Keratinocyte (primary cell): ENCODE measurements at regions not wholly inside any gene's neighbourhood (a gene's known extent, or its start where the extent isn't known, plus 50 kb on each side); places are given as distances from the start of the nearest gene placed in this dataset.

Experiments used
- DNase-seq: peaks from one replicate; pipeline ENCODE4 v3.0.0-alpha.2; 2011; ENCODE audit warnings: low read depth, missing footprints, low spot score
- FAIRE-seq: peaks from 2 replicates; lab custom pipeline; 2011; peaks lifted over from hg19 to GRCh38; lab: Jason Lieb, UNC
- H2AFZ ChIP-seq: 2 replicates; pipeline ENCODE4 v1.6.0; 2012; ENCODE audit warnings: low read length, control low read depth, inconsistent platforms; ENCODE audit not compliant: control insufficient read depth
- H3K27ac ChIP-seq: 2 replicates; pipeline ENCODE4 v1.5.1; 2011; ENCODE audit warnings: low read length; ENCODE audit not compliant: control insufficient read depth, insufficient read depth
- H3K27me3 ChIP-seq: 3 replicates; pipeline ENCODE4 v1.6.0; 2011; ENCODE audit warnings: low read length; ENCODE audit not compliant: control insufficient read depth, insufficient read depth; ENCODE audit errors: extremely low read depth
- H3K36me3 ChIP-seq, 2 experiments: 2 replicates in 1 of 2; 3 replicates in 1 of 2; pipeline ENCODE4 v1.5.1; 2011; ENCODE audit warnings: low read length in 2 of 2, mild to moderate bottlenecking in 1 of 2; ENCODE audit not compliant: control insufficient read depth in 2 of 2, insufficient read depth in 2 of 2; ENCODE audit errors: extremely low read depth in 1 of 2
- H3K4me1 ChIP-seq: 3 replicates; pipeline ENCODE4 v1.5.1; 2011; ENCODE audit warnings: low read length; ENCODE audit not compliant: control insufficient read depth, insufficient read depth; ENCODE audit errors: extremely low read depth
- H3K4me2 ChIP-seq: 3 replicates; pipeline ENCODE4 v1.6.0; 2011; ENCODE audit warnings: low read depth, low read length; ENCODE audit not compliant: control insufficient read depth, insufficient read depth; ENCODE audit errors: extremely low read depth
- H3K4me3 ChIP-seq, 3 experiments: fragments of 200-600 bp in 1 of 3; sonication (generic) in 1 of 3; 2 replicates in 2 of 3; 3 replicates in 1 of 3; pipeline ENCODE4 v1.5.1; 2011 to 2016; ENCODE audit warnings: low read length in 3 of 3, mild to moderate bottlenecking in 3 of 3, control low read depth in 2 of 3, inconsistent platforms in 1 of 3, low read depth in 1 of 3, mixed read lengths in 1 of 3, mixed run types in 1 of 3, moderate library complexity in 1 of 3; ENCODE audit not compliant: control insufficient read depth in 2 of 3, insufficient read depth in 2 of 3; ENCODE audit errors: extremely low read depth in 1 of 3
- H3K79me2 ChIP-seq: 2 replicates; pipeline ENCODE4 v1.6.0; 2012; ENCODE audit warnings: low read length; ENCODE audit not compliant: control insufficient read depth, insufficient read depth
- H3K9ac ChIP-seq: 3 replicates; pipeline ENCODE4 v1.6.0; 2011; ENCODE audit warnings: low read length; ENCODE audit not compliant: control insufficient read depth, insufficient read depth; ENCODE audit errors: extremely low read depth
- H3K9me1 ChIP-seq: 3 replicates; pipeline ENCODE4 v1.6.0; 2011; ENCODE audit warnings: low read length; ENCODE audit not compliant: control insufficient read depth, insufficient read depth; ENCODE audit errors: extremely low read depth
- H3K9me3 ChIP-seq: 2 replicates; pipeline ENCODE4 v1.5.1; 2012; ENCODE audit warnings: low read depth, low read length; ENCODE audit not compliant: control insufficient read depth
- H4K20me1 ChIP-seq: 3 replicates; pipeline ENCODE4 v1.6.0; 2011; ENCODE audit warnings: low read length; ENCODE audit not compliant: control insufficient read depth, insufficient read depth; ENCODE audit errors: extremely low read depth
- CTCF ChIP-seq, 3 experiments: IDR thresholded peaks in 1 of 3; conservative IDR thresholded peaks in 1 of 3; optimal IDR thresholded peaks in 1 of 3; 2 replicates in 2 of 3; 3 replicates in 1 of 3; pipeline versions ENCODE3 to v1.5.1; 2011; ENCODE audit warnings: low read length in 3 of 3, mild to moderate bottlenecking in 3 of 3, moderate library complexity in 2 of 3, control low read depth in 1 of 3, inconsistent platforms in 1 of 3; ENCODE audit not compliant: insufficient read depth in 2 of 3; ENCODE audit errors: extremely low read depth in 1 of 3
- EZH2 ChIP-seq: IDR thresholded peaks from one replicate; pipeline ENCODE4 v1.6.1; 2012; ENCODE audit warnings: inconsistent platforms, mild to moderate bottlenecking, low read length, moderate library complexity
- dilution Hi-C: fragments of 300-500 bp; cut with MboI; formaldehyde crosslinking; loops from one replicate; pipeline ENCODE4 v1.7.0; 2020; ENCODE audit warnings: low sequenced_read_pairs; ENCODE audit not compliant: extremely low pct_ligation_motif_present

- TF ChIP-seq CTCF (optimal IDR thresholded peaks at IDR 0.05 in 1 of 3, IDR thresholded peaks at IDR 0.05 in 1 of 3, conservative IDR thresholded peaks at IDR 0.05 in 1 of 3; ENCODE audit: extremely low read depth in 1 of 3, insufficient read depth in 2 of 3, low read length in 3 of 3), result no peak
- TF ChIP-seq EZH2, result no peak
- no peaks in the 10 kb centered on the region for H3K79me2 ChIP-seq
- H3K36me3 ChIP-seq, result no peaks in the 10 kb centered on the region
- no peak overlapping the region for H3K27ac ChIP-seq
- no peak overlapping the region for H3K9ac ChIP-seq
- no peaks in the 10 kb centered on the region for H3K9me3 ChIP-seq
- no peaks in the 10 kb centered on the region for H3K27me3 ChIP-seq
- H3K4me1 ChIP-seq, result no peaks in the 10 kb centered on the region
- no peak for FAIRE-seq
- no peak for DNase-seq
- no peaks in the 10 kb centered on the region for H3K9me1 ChIP-seq
- no peak overlapping the region for H3K4me2 ChIP-seq
- dilution Hi-C loops, result no loop called here
- no peaks in the 10 kb centered on the region for H4K20me1 ChIP-seq
- no peak overlapping the region for H3K4me3 ChIP-seq
- no peak overlapping the region for H2AFZ ChIP-seq
Measured at GRCh38 chr4:36779601-36780000, 464.9 kb upstream of the NWD2 start.

GRCh38 chr4:36785973-36786372, 458.6 kb upstream of the NWD2 start:
- Histone ChIP-seq H3K4me3 (no peak overlapping the region), H3K9ac (no peak overlapping the region), H4K20me1 (no peaks in the 10 kb centered on the region), H3K27ac (no peak overlapping the region), H3K36me3 (no peaks in the 10 kb centered on the region), H3K4me2 (no peak overlapping the region), H2AFZ (no peak overlapping the region), H3K9me3 (no peaks in the 10 kb centered on the region), H3K9me1 (no peaks in the 10 kb centered on the region), H3K79me2 (no peaks in the 10 kb centered on the region), H3K4me1 (no peaks in the 10 kb centered on the region), H3K27me3 (no peaks in the 10 kb centered on the region)
- dilution Hi-C loops, result no loop called here
- FAIRE-seq, result no peak
- no peak for DNase-seq
- no peak for TF ChIP-seq CTCF (optimal IDR thresholded peaks at IDR 0.05 in 1 of 3, IDR thresholded peaks at IDR 0.05 in 1 of 3, conservative IDR thresholded peaks at IDR 0.05 in 1 of 3; ENCODE audit: extremely low read depth in 1 of 3, insufficient read depth in 2 of 3, low read length in 3 of 3)
- TF ChIP-seq EZH2, result no peak
